Endothelial cell of umbilical vein (primary cell): ENCODE measurements at regions not wholly inside any gene's neighbourhood (a gene's known extent, or its start where the extent isn't known, plus 50 kb on each side); places are given as distances from the start of the nearest gene placed in this dataset.

Experiments used
- BruUV-seq: library from RNA; stranded (reverse); fragments of 400-500 nt; replicated peaks from 2 replicates; lab custom pipeline; 2021; lab: Mats Ljungman, UMichigan
- CTCF ChIA-PET: fragments of 300-600, 350-600 bp; sonication (Branson Sonifier 250); formaldehyde crosslinking; loops from one replicate; lab custom pipeline; 2021; ENCODE audit warnings: antibody characterized with exemption, inconsistent platforms; lab: Charles Lee
- POLR2A ChIA-PET: fragments of 300-600, 350-600 bp; sonication (Branson Sonifier 250); formaldehyde crosslinking; loops from one replicate; lab custom pipeline; 2021; ENCODE audit warnings: antibody characterized with exemption, inconsistent platforms; lab: Charles Lee
- DNase-seq: peaks from one replicate; pipeline ENCODE4 v3.0.0-alpha.2; 2011; ENCODE audit warnings: low read depth, low spot score
- FAIRE-seq: peaks from 2 replicates; lab custom pipeline; 2011; peaks lifted over from hg19 to GRCh38; lab: Jason Lieb, UNC
- H2AFZ ChIP-seq: 2 replicates; pipeline ENCODE4 v1.6.0; 2012; ENCODE audit warnings: low read depth, low read length, control low read depth, inconsistent platforms
- H3K27ac ChIP-seq: 2 replicates; pipeline ENCODE4 v1.5.1; 2011; ENCODE audit warnings: low read depth, mild to moderate bottlenecking, control low read depth, low read length, moderate library complexity; ENCODE audit not compliant: insufficient read depth
- H3K27me3 ChIP-seq, 2 experiments: 2 replicates each; pipeline versions ENCODE4 v1.6.0 to v1.6.1; 2011; ENCODE audit warnings: low read length in 2 of 2, mixed read lengths in 1 of 2; ENCODE audit not compliant: control insufficient read depth in 2 of 2, insufficient read depth in 2 of 2
- H3K36me3 ChIP-seq, 2 experiments: 2 replicates in 1 of 2; 3 replicates in 1 of 2; pipeline ENCODE4 v1.5.1; 2011; ENCODE audit warnings: low read length in 2 of 2, mild to moderate bottlenecking in 1 of 2, moderate library complexity in 1 of 2; ENCODE audit not compliant: control insufficient read depth in 2 of 2, insufficient read depth in 2 of 2; ENCODE audit errors: extremely low read depth in 1 of 2
- H3K4me1 ChIP-seq: 3 replicates; pipeline ENCODE4 v1.5.1; 2011; ENCODE audit warnings: mild to moderate bottlenecking, low read length; ENCODE audit not compliant: control insufficient read depth, insufficient read depth; ENCODE audit errors: extremely low read depth
- H3K4me2 ChIP-seq: 2 replicates; pipeline ENCODE4 v1.6.1; 2011; ENCODE audit warnings: low read length, control low read depth, mixed read lengths; ENCODE audit not compliant: insufficient read depth
- H3K4me3 ChIP-seq, 3 experiments: fragments of 200-600 bp in 1 of 3; sonication (generic), shearing (Covaris generic) in 1 of 3; replicated peaks in 1 of 3; 2 replicates each; pipeline ENCODE4 v1.5.1; 2011 to 2016; ENCODE audit warnings: control low read depth in 3 of 3, low read length in 3 of 3, mild to moderate bottlenecking in 2 of 3, inconsistent platforms in 1 of 3, low read depth in 1 of 3, moderate library complexity in 1 of 3; ENCODE audit not compliant: insufficient read depth in 1 of 3
- H3K79me2 ChIP-seq: 2 replicates; pipeline ENCODE4 v1.6.0; 2012; ENCODE audit warnings: low read length, inconsistent platforms; ENCODE audit not compliant: control insufficient read depth, insufficient read depth
- H3K9ac ChIP-seq: replicated peaks from 2 replicates; pipeline ENCODE3; 2011; ENCODE audit warnings: low read length, control low read depth; ENCODE audit not compliant: insufficient read depth; ENCODE audit errors: extremely low read depth
- H3K9me1 ChIP-seq: replicated peaks from 3 replicates; pipeline ENCODE4 v1.6.0; 2011; ENCODE audit warnings: mild to moderate bottlenecking, low read length; ENCODE audit not compliant: control insufficient read depth, insufficient read depth; ENCODE audit errors: extremely low read depth
- H3K9me3 ChIP-seq: replicated peaks from 2 replicates; pipeline ENCODE4 v1.5.1; 2012; ENCODE audit warnings: low read length, inconsistent platforms; ENCODE audit not compliant: control insufficient read depth, insufficient read depth
- H4K20me1 ChIP-seq: replicated peaks from 2 replicates; pipeline ENCODE3; 2011; ENCODE audit warnings: mild to moderate bottlenecking, low read length; ENCODE audit not compliant: control insufficient read depth, insufficient read depth; ENCODE audit errors: extremely low read depth
- CTCF ChIP-seq, 2 donors: IDR thresholded peaks; 1 replicate in 1 of 2; 2 replicates in 1 of 2; pipeline ENCODE4 v1.5.1; 2011; ENCODE audit warnings: low read length in 2 of 2, mild to moderate bottlenecking in 2 of 2, moderate library complexity in 2 of 2, control low read depth in 1 of 2, inconsistent platforms in 1 of 2, low read depth in 1 of 2; ENCODE audit not compliant: insufficient read depth in 1 of 2; ENCODE audit errors: extremely low read depth in 1 of 2
- EZH2 ChIP-seq: IDR thresholded peaks from 2 replicates; pipeline ENCODE4 v1.6.1; 2012; ENCODE audit warnings: borderline replicate concordance, low read depth, mild to moderate bottlenecking, moderate library complexity, low read length, inconsistent platforms; ENCODE audit not compliant: severe bottlenecking
- FOS ChIP-seq: IDR thresholded peaks from 2 replicates; pipeline ENCODE4 v1.6.1; 2011; ENCODE audit warnings: mild to moderate bottlenecking, low read length, moderate library complexity, borderline replicate concordance; ENCODE audit not compliant: insufficient read depth
- GATA2 ChIP-seq: IDR thresholded peaks from 2 replicates; pipeline ENCODE4 v1.7.0; 2011; ENCODE audit warnings: low read depth, mild to moderate bottlenecking, moderate library complexity, mixed read lengths, low read length; ENCODE audit not compliant: insufficient read length, insufficient read depth
- JUN ChIP-seq: IDR thresholded peaks from 2 replicates; pipeline ENCODE4 v1.6.1; 2011; ENCODE audit warnings: borderline replicate concordance, low read depth; ENCODE audit not compliant: insufficient read length, insufficient read depth
- MYC ChIP-seq: IDR thresholded peaks from one replicate; pipeline ENCODE4 v1.6.1; 2011; ENCODE audit warnings: mild to moderate bottlenecking, low read depth, low read length
- POLR2A ChIP-seq: IDR thresholded peaks from 2 replicates; pipeline ENCODE4 v1.6.1; 2012; ENCODE audit warnings: low read depth, mild to moderate bottlenecking, control low read depth, low read length
- POLR2AphosphoS5 ChIP-seq: IDR thresholded peaks from 2 replicates; pipeline ENCODE4 v1.6.1; 2012; ENCODE audit warnings: low read depth, mild to moderate bottlenecking, control low read depth, low read length, moderate library complexity; ENCODE audit not compliant: insufficient read depth
- dilution Hi-C: fragments of 300-500 bp; cut with MboI; formaldehyde crosslinking; loops from one replicate; pipeline ENCODE4 v1.15.0; 2019; ENCODE audit warnings: low sequenced_read_pairs; ENCODE audit not compliant: extremely low pct_ligation_motif_present
- intact Hi-C: fragments of 100-400 bp; cut with micrococcal nuclease; formaldehyde crosslinking; loops from one replicate; pipeline ENCODE4 v1.10.0; 2022
- TF ChIP-seq, protein P1 (sequence below): IDR thresholded peaks from 2 replicates; pipeline ENCODE4 v1.6.1; 2011; ENCODE audit not compliant: insufficient read depth, insufficient read length

GRCh38 chr2:154526234-154526633, 172.3 kb upstream of the KCNJ3 start:
- Histone ChIP-seq H3K36me3 (no peaks in the 10 kb centered on the region), H3K4me1 (no peaks in the 10 kb centered on the region), H3K9ac (no peak overlapping the region), H3K9me3 (peaks cover 1% of the 10 kb centered on the region), H3K4me3 (no peak overlapping the region), H4K20me1 (no peaks in the 10 kb centered on the region), H3K9me1 (no peaks in the 10 kb centered on the region), H3K27me3 (no peaks in the 10 kb centered on the region), H3K27ac (no peak overlapping the region), H2AFZ (no peak overlapping the region), H3K4me2 (no peak overlapping the region), H3K79me2 (no peaks in the 10 kb centered on the region)
- FAIRE-seq (no peak), DNase-seq (no peak)
- dilution Hi-C loops: no loop called here
- CTCF ChIA-PET: no interaction called here
- no peak for TF ChIP-seq POLR2AphosphoS5
- TF ChIP-seq CTCF (IDR thresholded peaks at IDR 0.05; ENCODE audit: extremely low read depth in 1 of 2, insufficient read depth in 1 of 2, low read depth in 1 of 2, low read length in 2 of 2): no peak
- no peak for TF ChIP-seq GATA2
- TF ChIP-seq POLR2A: no peak
- TF ChIP-seq, protein P1, sequence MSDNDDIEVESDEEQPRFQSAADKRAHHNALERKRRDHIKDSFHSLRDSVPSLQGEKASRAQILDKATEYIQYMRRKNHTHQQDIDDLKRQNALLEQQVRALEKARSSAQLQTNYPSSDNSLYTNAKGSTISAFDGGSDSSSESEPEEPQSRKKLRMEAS: no peak
- no peak for TF ChIP-seq EZH2
- no peak for TF ChIP-seq FOS
- TF ChIP-seq JUN: no peak
- TF ChIP-seq MYC: no peak
- POLR2A ChIA-PET: no interaction called here
- BruUV-seq: no TSS peak
- intact Hi-C loops: no loop called here
